GM13976 (cell line): ENCODE measurements at regions not wholly inside any gene's neighbourhood (a gene's known extent, or its start where the extent isn't known, plus 50 kb on each side); places are given as distances from the start of the nearest gene placed in this dataset.

Experiments
- DNase-seq: peaks from one replicate; pipeline ENCODE4 v3.0.0; 2012; ENCODE audit warnings: low spot score
- CTCF ChIP-seq: IDR thresholded peaks from 2 replicates; pipeline ENCODE4 v1.5.1; 2012; ENCODE audit warnings: borderline replicate concordance, mild to moderate bottlenecking; ENCODE audit not compliant: insufficient read depth; ENCODE audit errors: extremely low read depth, missing control alignments, control extremely low read depth
- in situ Hi-C: fragments of 300-500 bp; cut with MboI; formaldehyde crosslinking; loops from one replicate; pipeline ENCODE4 v1.12.0; 2022; ENCODE audit warnings: low sequenced_read_pairs, mixed read lengths, inconsistent platforms; ENCODE audit not compliant: unreplicated experiment

- no peak for DNase-seq
- in situ Hi-C loops = no loop called here
- TF ChIP-seq CTCF = no peak
Observed at GRCh38 chr18:40423291-40423690, 1531.7 kb upstream of the PIK3C3 start.

GRCh38 chr18:40420675-40421074 lies 1534.4 kb upstream of the PIK3C3 start:
- no peak for DNase-seq
- TF ChIP-seq CTCF = no peak
- in situ Hi-C loops = no loop called here

GRCh38 chr18:40417501-40417900 lies 1537.5 kb upstream of the PIK3C3 start:
- no peak for TF ChIP-seq CTCF
- no peak for DNase-seq
- in situ Hi-C loops = no loop called here

- DNase-seq = no peak
- TF ChIP-seq CTCF = no peak
- in situ Hi-C loops = no loop called here
Observed at GRCh38 chr18:40415821-40416220, 1539.2 kb upstream of the PIK3C3 start.

GRCh38 chr18:40415176-40415791 lies 1539.8 kb upstream of the PIK3C3 start:
- no peak for DNase-seq
- in situ Hi-C loops = no loop called here
- TF ChIP-seq CTCF = no peak

GRCh38 chr18:40414155-40414754 lies 1540.8 kb upstream of the PIK3C3 start:
- no peak for TF ChIP-seq CTCF
- DNase-seq = no peak
- in situ Hi-C loops = no loop called here
